Upper lobe of left lung (tissue), 6 donors: ENCODE measurements at regions not wholly inside any gene's neighbourhood (a gene's known extent, or its start where the extent isn't known, plus 50 kb on each side); places are given as distances from the start of the nearest gene placed in this dataset.

Source experiments
- ATAC-seq, 2 donors: fragments of 200-7000 bp; cut with Tn5 transposase; one replicate each; pipeline ENCODE4 v1.9.1; 2022; ENCODE audit warnings: mild to moderate bottlenecking in 2 of 2, moderate library complexity in 2 of 2; ENCODE audit not compliant: low FRiP score in 2 of 2
- DNase-seq, 2 donors: peaks; one replicate each; pipeline ENCODE4 v3.0.0-alpha.2; 2019 to 2020
- H3K27ac ChIP-seq, 4 donors: fragments of 200-600 bp; sonication (generic); one replicate each; pipeline ENCODE4 v1.5.1; 2016 to 2019
- H3K27me3 ChIP-seq, 4 donors: fragments of 200-600 bp; sonication (generic); one replicate each; pipeline ENCODE4 v1.5.1; 2017 to 2019
- H3K36me3 ChIP-seq, 4 donors: fragments of 200-600 bp; sonication (generic); one replicate each; pipeline ENCODE4 v1.5.1; 2016 to 2019
- H3K4me1 ChIP-seq, 4 donors: fragments of 200-600 bp; sonication (generic); one replicate each; pipeline ENCODE4 v1.5.1; 2018 to 2019
- H3K4me3 ChIP-seq, 4 donors: fragments of 200-600 bp; sonication (generic); one replicate each; pipeline ENCODE4 v1.5.1; 2017 to 2019; ENCODE audit warnings: mild to moderate bottlenecking in 2 of 4, moderate library complexity in 1 of 4
- H3K9me3 ChIP-seq, 4 donors: fragments of 200-600 bp; sonication (generic); one replicate each; pipeline ENCODE4 v1.5.1; 2018 to 2019
- CTCF ChIP-seq, 6 experiments: fragments of 450-650 bp in 4 of 6; fragments of 200-600 bp in 2 of 6; sonication (generic) in 2 of 6; IDR thresholded peaks; one replicate each; pipeline ENCODE4 v1.5.1; 2016 to 2019; ENCODE audit warnings: antibody characterized with exemption in 6 of 6
- EP300 ChIP-seq, 4 donors: sonication (generic); formaldehyde crosslinking; IDR thresholded peaks; one replicate each; pipeline ENCODE4 v1.5.1; 2017; ENCODE audit warnings: antibody characterized with exemption in 4 of 4, control low read depth in 2 of 4
- POLR2A ChIP-seq, 4 donors: fragments of 450-650 bp; IDR thresholded peaks; one replicate each; pipeline ENCODE4 v1.5.1; 2016 to 2017; ENCODE audit warnings: antibody characterized with exemption in 4 of 4, mild to moderate bottlenecking in 2 of 4
- POLR2AphosphoS5 ChIP-seq, 2 donors: sonication (generic); formaldehyde crosslinking; IDR thresholded peaks; one replicate each; pipeline ENCODE4 v1.5.1; 2017; ENCODE audit warnings: antibody characterized with exemption in 2 of 2
- WGBS, 2 donors: methylation state at CpG; one replicate each; pipeline ENCODE4 v1.1.5; 2017 to 2018; 5-methylcytosine and 5-hydroxymethylcytosine counted together
- donor health status: DM: no; HTN: no; CAD: no; lungs with moderate emphysema.
- donor health status: DM: no; HTN: yes; CAD: no; lungs with severe emphysema.

- WGBS, 2 donors = 84 to 97% methylated on average over 1 of the region's 1 CpG
Measured at GRCh38 chr6:125655511-125655910, 93.9 kb upstream of the HEY2 start.

DNA sequence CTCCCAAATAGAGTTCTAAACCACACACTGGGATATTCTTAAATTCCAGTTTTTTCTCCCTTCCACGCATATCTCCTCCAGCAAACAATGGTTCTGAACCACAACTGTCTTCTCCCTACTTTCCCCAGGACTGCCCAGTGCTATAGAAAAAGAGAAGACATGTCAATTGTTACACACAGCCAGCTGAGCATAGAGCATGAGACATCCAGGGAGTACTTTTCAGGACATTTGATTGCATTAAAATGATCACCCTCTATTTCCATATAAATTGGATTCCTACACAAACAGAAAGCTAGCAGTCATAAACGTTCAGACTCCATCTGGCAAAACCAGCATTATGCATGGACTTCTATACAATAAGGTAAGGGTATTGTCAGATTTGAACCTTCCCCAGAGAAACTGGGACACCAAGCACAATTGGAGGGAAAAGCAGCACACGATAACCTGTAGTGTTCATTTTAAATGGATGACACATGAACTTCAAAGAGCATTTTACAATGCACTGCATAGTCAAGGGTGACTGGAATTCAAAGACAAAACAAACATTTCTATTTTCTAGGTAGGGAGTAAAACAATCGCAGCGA lies 93.1 kb upstream of the HEY2 start:
- no peaks in the 10 kb centered on the region for H3K9me3 ChIP-seq

More at GRCh38 chr6:125655511-125655910, 93.9 kb upstream of the HEY2 start:
- Histone ChIP-seq H3K4me1 (no peaks in the 10 kb centered on the region), H3K27me3 (no peaks in the 10 kb centered on the region), H3K27ac (no peak overlapping the region), H3K36me3 (no peaks in the 10 kb centered on the region), H3K4me3 (no peak overlapping the region), H3K9me3 (no peaks in the 10 kb centered on the region)
- DNase-seq (no peak), ATAC-seq (no peak)
- TF ChIP-seq POLR2AphosphoS5 (IDR thresholded peaks at IDR 0.05) (no peak), EP300 (IDR thresholded peaks at IDR 0.05) (no peak), CTCF (IDR thresholded peaks at IDR 0.05) (no peak), POLR2A (IDR thresholded peaks at IDR 0.05) (no peak)

GRCh38 chr6:125658136-125658535 lies 91.3 kb upstream of the HEY2 start:
- DNase-seq (no peak), ATAC-seq (no peak)
- H3K9me3 ChIP-seq = no peaks in the 10 kb centered on the region
- TF ChIP-seq CTCF (IDR thresholded peaks at IDR 0.05) = no peak
- no peak for TF ChIP-seq POLR2A (IDR thresholded peaks at IDR 0.05)
- TF ChIP-seq POLR2AphosphoS5 (IDR thresholded peaks at IDR 0.05) = no peak
- TF ChIP-seq EP300 (IDR thresholded peaks at IDR 0.05) = no peak
- 78 to 80% methylated on average over 5 of the region's 5 CpGs for WGBS, 2 donors
- no peak overlapping the region for H3K27ac ChIP-seq
- H3K4me1 ChIP-seq = no peaks in the 10 kb centered on the region
- no peaks in the 10 kb centered on the region for H3K27me3 ChIP-seq
- H3K36me3 ChIP-seq = no peaks in the 10 kb centered on the region
- no peak overlapping the region for H3K4me3 ChIP-seq

More for the DNA sequence above, 93.1 kb upstream of the HEY2 start:
- 68 to 70% methylated on average over 5 of the region's 5 CpGs for WGBS, 2 donors
- Histone ChIP-seq H3K27me3 (no peaks in the 10 kb centered on the region), H3K4me3 (no peak overlapping the region), H3K36me3 (no peaks in the 10 kb centered on the region), H3K4me1 (no peaks in the 10 kb centered on the region), H3K27ac (no peak overlapping the region)
- DNase-seq (no peak), ATAC-seq (no peak)
- TF ChIP-seq POLR2AphosphoS5 (IDR thresholded peaks at IDR 0.05) = no peak
- TF ChIP-seq EP300 (IDR thresholded peaks at IDR 0.05) = no peak
- no peak for TF ChIP-seq CTCF (IDR thresholded peaks at IDR 0.05)
- no peak for TF ChIP-seq POLR2A (IDR thresholded peaks at IDR 0.05)

- 64 to 87% methylated on average over 4 of the region's 4 CpGs for WGBS, 2 donors
- TF ChIP-seq EP300 (IDR thresholded peaks at IDR 0.05) (no peak), POLR2AphosphoS5 (IDR thresholded peaks at IDR 0.05) (no peak), CTCF (IDR thresholded peaks at IDR 0.05) (no peak), POLR2A (IDR thresholded peaks at IDR 0.05) (no peak)
- H3K27ac ChIP-seq = no peak overlapping the region
- no peaks in the 10 kb centered on the region for H3K36me3 ChIP-seq
- H3K27me3 ChIP-seq = no peaks in the 10 kb centered on the region
- ATAC-seq (no peak), DNase-seq (no peak)
- no peak overlapping the region for H3K4me3 ChIP-seq
- H3K9me3 ChIP-seq = no peaks in the 10 kb centered on the region
- no peaks in the 10 kb centered on the region for H3K4me1 ChIP-seq
Measured at GRCh38 chr6:125658759-125659431, 90.5 kb upstream of the HEY2 start.

DNA sequence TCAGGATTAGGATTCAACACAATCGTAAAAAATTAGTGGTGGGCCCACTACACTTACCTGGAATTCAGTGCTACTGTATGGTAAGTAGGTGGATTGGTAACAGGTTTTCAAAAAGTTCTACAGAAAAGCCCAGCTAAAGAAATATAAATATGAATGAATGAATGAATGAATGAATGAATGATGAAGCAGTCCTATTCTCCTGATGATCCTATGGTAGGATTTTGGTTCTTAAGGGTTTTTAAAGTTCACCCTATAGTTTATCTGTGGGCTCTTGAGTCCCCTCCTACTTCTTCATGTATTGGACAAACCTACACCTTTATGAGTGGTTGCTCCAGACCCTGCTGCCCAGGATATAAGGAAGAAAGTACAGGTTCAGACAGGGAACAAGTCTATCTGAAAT lies 89.5 kb upstream of the HEY2 start:
- H3K9me3 ChIP-seq = no peaks in the 10 kb centered on the region
- DNase-seq (no peak), ATAC-seq (no peak)
- TF ChIP-seq POLR2A (IDR thresholded peaks at IDR 0.05) = no peak
- no peak for TF ChIP-seq EP300 (IDR thresholded peaks at IDR 0.05)
- no peak for TF ChIP-seq CTCF (IDR thresholded peaks at IDR 0.05)
- no peak for TF ChIP-seq POLR2AphosphoS5 (IDR thresholded peaks at IDR 0.05)
- H3K36me3 ChIP-seq = no peaks in the 10 kb centered on the region
- 88 to 100% methylated on average over 1 of the region's 1 CpG for WGBS, 2 donors
- no peak overlapping the region for H3K4me3 ChIP-seq
- no peaks in the 10 kb centered on the region for H3K4me1 ChIP-seq
- no peaks in the 10 kb centered on the region for H3K27me3 ChIP-seq
- no peak overlapping the region for H3K27ac ChIP-seq
